ENCODE measurements at regions not wholly inside any gene's neighbourhood (a gene's known extent, or its start where the extent isn't known, plus 50 kb on each side); places are given as distances from the start of the nearest gene placed in this dataset.

- Histone ChIP-seq H3K27me3 (replicated peaks in 1 of 4; ENCODE audit: control extremely low read depth in 1 of 4, control insufficient read depth in 3 of 4, insufficient read depth in 4 of 4, low read length in 3 of 4) (peaks cover 0 to 3% (median 0%) of the 10 kb centered on the region in 4 experiments), H3K9ac (ENCODE audit: low read length) (no peak overlapping the region), H3K4me3 (ENCODE audit: control extremely low read depth in 1 of 5, extremely low read depth in 1 of 5, insufficient read depth in 1 of 5, low read depth in 2 of 5, low read length in 4 of 5) (no peak overlapping the region), H3K9me3 (ENCODE audit: control extremely low read depth in 1 of 3, control insufficient read depth in 2 of 3, insufficient read depth in 1 of 3, low read length in 2 of 3) (no peaks in the 10 kb centered on the region), H3K27ac (ENCODE audit: low read length in 2 of 2) (no peak overlapping the region), H3K4me2 (replicated peaks; ENCODE audit: low read depth, low read length, poor library complexity, severe bottlenecking) (no peak overlapping the region), H4K20me1 (ENCODE audit: control insufficient read depth, insufficient read depth, low read length, poor library complexity, severe bottlenecking) (no peaks in the 10 kb centered on the region), H2AFZ (ENCODE audit: insufficient read depth, low read depth, low read length, poor library complexity, severe bottlenecking) (no peak overlapping the region), H3K36me3 (replicated peaks in 1 of 2; ENCODE audit: control extremely low read depth in 1 of 2, control insufficient read depth in 1 of 2, extremely low read depth in 1 of 2, insufficient read depth in 2 of 2, low read length in 1 of 2) (no peaks in the 10 kb centered on the region), H3K79me2 (ENCODE audit: control insufficient read depth, insufficient read depth, low read length) (no peaks in the 10 kb centered on the region), H3K4me1 (ENCODE audit: control insufficient read depth in 2 of 2, insufficient read depth in 2 of 2, low read length in 2 of 2) (no peaks in the 10 kb centered on the region)
- Mint-ChIP-seq H3K27ac (no peak overlapping the region), H3K4me1 (no peaks in the 10 kb centered on the region), H3K9me3 (ENCODE audit: insufficient read depth) (no peaks in the 10 kb centered on the region), H3K4me3 (no peak overlapping the region), H3K27me3 (peaks cover 20% of the 10 kb centered on the region)
- CTCF ChIA-PET = no interaction called here
- no CpG with 5 or more reads among the region's 2 CpGs for WGBS (ENCODE audit: insufficient coverage)
- TF ChIP-seq EZH2 (IDR thresholded peaks at IDR 0.05; ENCODE audit: borderline replicate concordance, insufficient read depth, low read depth, low read length, poor library complexity, severe bottlenecking) (no peak), CTCF (IDR thresholded peaks at IDR 0.05) (no peak)
- DNase-seq (no peak), ATAC-seq (ENCODE audit: low read depth) (no peak)
- POLR2A ChIA-PET = no interaction called here
- intact Hi-C loops (cut with micrococcal nuclease) = no loop called here
Measured at GRCh38 chr20:52904837-52905236, 67.3 kb upstream of the TSHZ2 start.

- Histone ChIP-seq H3K79me2 (ENCODE audit: control insufficient read depth, insufficient read depth, low read length) (no peaks in the 10 kb centered on the region), H3K4me2 (replicated peaks; ENCODE audit: low read depth, low read length, poor library complexity, severe bottlenecking) (no peak overlapping the region), H3K27ac (ENCODE audit: low read length in 2 of 2) (no peak overlapping the region), H3K36me3 (replicated peaks in 1 of 2; ENCODE audit: control extremely low read depth in 1 of 2, control insufficient read depth in 1 of 2, extremely low read depth in 1 of 2, insufficient read depth in 2 of 2, low read length in 1 of 2) (no peaks in the 10 kb centered on the region), H3K4me1 (ENCODE audit: control insufficient read depth in 2 of 2, insufficient read depth in 2 of 2, low read length in 2 of 2) (no peaks in the 10 kb centered on the region), H3K27me3 (replicated peaks in 1 of 4; ENCODE audit: control extremely low read depth in 1 of 4, control insufficient read depth in 3 of 4, insufficient read depth in 4 of 4, low read length in 3 of 4) (peaks cover 0 to 4% (median 0%) of the 10 kb centered on the region in 4 experiments), H2AFZ (ENCODE audit: insufficient read depth, low read depth, low read length, poor library complexity, severe bottlenecking) (no peak overlapping the region), H3K9ac (ENCODE audit: low read length) (no peak overlapping the region), H3K9me3 (ENCODE audit: control extremely low read depth in 1 of 3, control insufficient read depth in 2 of 3, insufficient read depth in 1 of 3, low read length in 2 of 3) (no peaks in the 10 kb centered on the region), H3K4me3 (ENCODE audit: control extremely low read depth in 1 of 5, extremely low read depth in 1 of 5, insufficient read depth in 1 of 5, low read depth in 2 of 5, low read length in 4 of 5) (no peak overlapping the region), H4K20me1 (ENCODE audit: control insufficient read depth, insufficient read depth, low read length, poor library complexity, severe bottlenecking) (no peaks in the 10 kb centered on the region)
- DNase-seq (no peak), ATAC-seq (ENCODE audit: low read depth) (no peak)
- 50% methylated on average over 4 of the region's 5 CpGs for WGBS (ENCODE audit: insufficient coverage)
- CTCF ChIA-PET = no interaction called here
- POLR2A ChIA-PET = no interaction called here
- no peak overlapping the region for H3K27ac Mint-ChIP-seq
- no peaks in the 10 kb centered on the region for H3K9me3 Mint-ChIP-seq (ENCODE audit: insufficient read depth)
- peaks cover 21% of the 10 kb centered on the region for H3K27me3 Mint-ChIP-seq
- intact Hi-C loops (cut with micrococcal nuclease) = no loop called here
- H3K4me1 Mint-ChIP-seq = peaks cover 2% of the 10 kb centered on the region
- no peak for TF ChIP-seq EZH2 (IDR thresholded peaks at IDR 0.05; ENCODE audit: borderline replicate concordance, insufficient read depth, low read depth, low read length, poor library complexity, severe bottlenecking)
- TF ChIP-seq CTCF (IDR thresholded peaks at IDR 0.05) = no peak
- no peak overlapping the region for H3K4me3 Mint-ChIP-seq
Measured at GRCh38 chr20:52899041-52899608, 73.0 kb upstream of the TSHZ2 start.
